ENCODE measurements at regions not wholly inside any gene's neighbourhood (a gene's known extent, or its start where the extent isn't known, plus 50 kb on each side); places are given as distances from the start of the nearest gene placed in this dataset.

DNA sequence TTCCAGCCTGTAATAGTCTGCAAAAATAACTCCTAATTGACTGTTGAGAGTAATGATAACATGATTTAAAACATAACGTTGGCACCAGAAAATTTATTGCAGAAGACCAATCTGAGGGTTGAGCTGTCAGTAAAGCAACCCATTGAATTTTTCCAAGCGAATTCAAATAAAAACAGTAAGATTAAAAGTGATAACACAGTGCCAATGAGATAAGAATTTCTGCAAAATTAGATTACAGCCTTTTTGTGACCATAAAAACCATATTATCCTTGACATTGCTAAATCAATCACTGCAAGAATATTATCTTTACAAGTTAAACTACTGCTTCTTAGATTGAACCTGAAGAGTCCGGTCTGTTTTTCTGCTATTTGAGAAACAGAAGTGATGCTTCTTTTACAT lies 341.4 kb downstream of the CDH11 start:
- ChIA-PET POLR2A (no interaction called here), CTCF (no interaction called here)
- TF ChIP-seq, protein P1, sequence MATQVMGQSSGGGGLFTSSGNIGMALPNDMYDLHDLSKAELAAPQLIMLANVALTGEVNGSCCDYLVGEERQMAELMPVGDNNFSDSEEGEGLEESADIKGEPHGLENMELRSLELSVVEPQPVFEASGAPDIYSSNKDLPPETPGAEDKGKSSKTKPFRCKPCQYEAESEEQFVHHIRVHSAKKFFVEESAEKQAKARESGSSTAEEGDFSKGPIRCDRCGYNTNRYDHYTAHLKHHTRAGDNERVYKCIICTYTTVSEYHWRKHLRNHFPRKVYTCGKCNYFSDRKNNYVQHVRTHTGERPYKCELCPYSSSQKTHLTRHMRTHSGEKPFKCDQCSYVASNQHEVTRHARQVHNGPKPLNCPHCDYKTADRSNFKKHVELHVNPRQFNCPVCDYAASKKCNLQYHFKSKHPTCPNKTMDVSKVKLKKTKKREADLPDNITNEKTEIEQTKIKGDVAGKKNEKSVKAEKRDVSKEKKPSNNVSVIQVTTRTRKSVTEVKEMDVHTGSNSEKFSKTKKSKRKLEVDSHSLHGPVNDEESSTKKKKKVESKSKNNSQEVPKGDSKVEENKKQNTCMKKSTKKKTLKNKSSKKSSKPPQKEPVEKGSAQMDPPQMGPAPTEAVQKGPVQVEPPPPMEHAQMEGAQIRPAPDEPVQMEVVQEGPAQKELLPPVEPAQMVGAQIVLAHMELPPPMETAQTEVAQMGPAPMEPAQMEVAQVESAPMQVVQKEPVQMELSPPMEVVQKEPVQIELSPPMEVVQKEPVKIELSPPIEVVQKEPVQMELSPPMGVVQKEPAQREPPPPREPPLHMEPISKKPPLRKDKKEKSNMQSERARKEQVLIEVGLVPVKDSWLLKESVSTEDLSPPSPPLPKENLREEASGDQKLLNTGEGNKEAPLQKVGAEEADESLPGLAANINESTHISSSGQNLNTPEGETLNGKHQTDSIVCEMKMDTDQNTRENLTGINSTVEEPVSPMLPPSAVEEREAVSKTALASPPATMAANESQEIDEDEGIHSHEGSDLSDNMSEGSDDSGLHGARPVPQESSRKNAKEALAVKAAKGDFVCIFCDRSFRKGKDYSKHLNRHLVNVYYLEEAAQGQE (IDR thresholded peaks at IDR 0.05; ENCODE audit: insufficient read depth in 1 of 2, low read depth in 2 of 2, low read length in 1 of 2) = no peak
- TF ChIP-seq TCF7L2 (IDR thresholded peaks at IDR 0.05; ENCODE audit: low read depth, low read length) = no peak
- H3K4me1 ChIP-seq (ENCODE audit: control insufficient read depth, insufficient read depth, low read length) = no peaks in the 10 kb centered on the region
- no peak overlapping the region for H3K27ac ChIP-seq (ENCODE audit: low read length)
- no peak overlapping the region for H3K4me3 ChIP-seq (ENCODE audit: low read depth in 2 of 2, low read length in 2 of 2)
- no peaks in the 10 kb centered on the region for H3K9me3 ChIP-seq (ENCODE audit: control insufficient read depth, insufficient read depth, low read depth, low read length)
- ATAC-seq (no peak), DNase-seq (ENCODE audit: low read depth, low spot score) (no peak)
- no TSS peak for BruUV-seq (replicated peaks)
- in situ Hi-C loops (cut with HindIII; ENCODE audit: low pct_unique_long_range_greater_than_20kb, low sequenced_read_pairs) (no loop called here), intact Hi-C loops (cut with micrococcal nuclease; ENCODE audit: unreplicated experiment) (no loop called here)
- no peaks in the 10 kb centered on the region for H3K36me3 ChIP-seq (ENCODE audit: control insufficient read depth, insufficient read depth, low read length)
- H3K27me3 ChIP-seq (ENCODE audit: control insufficient read depth, insufficient read depth, low read length) = no peaks in the 10 kb centered on the region

DNA sequence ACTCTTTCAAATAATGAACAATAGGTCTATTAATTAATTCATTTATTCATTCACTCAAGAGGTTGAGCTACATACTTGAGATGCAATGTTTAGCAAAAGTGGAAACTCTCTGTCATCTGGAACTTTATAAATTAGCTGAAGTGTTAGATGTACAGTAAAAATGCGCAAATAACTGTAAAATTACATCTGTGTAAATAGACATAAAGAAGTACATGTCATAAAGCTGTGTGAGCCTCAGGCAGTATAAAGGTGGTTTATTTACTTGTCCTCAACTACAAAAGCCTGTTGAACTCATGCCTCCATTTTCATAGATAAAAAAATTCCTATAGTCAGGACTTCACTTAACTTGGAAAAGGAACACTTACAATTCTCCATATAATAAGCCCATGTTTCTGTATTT lies 343.1 kb downstream of the CDH11 start:
- H3K27ac ChIP-seq (ENCODE audit: low read length) = no peak overlapping the region
- H3K4me1 ChIP-seq (ENCODE audit: control insufficient read depth, insufficient read depth, low read length) = no peaks in the 10 kb centered on the region
- ChIA-PET CTCF (no interaction called here), POLR2A (no interaction called here)
- H3K9me3 ChIP-seq (ENCODE audit: control insufficient read depth, insufficient read depth, low read depth, low read length) = no peaks in the 10 kb centered on the region
- no peak for ATAC-seq
- H3K4me3 ChIP-seq (ENCODE audit: low read depth in 2 of 2, low read length in 2 of 2) = no peak overlapping the region
- TF ChIP-seq SIN3A (IDR thresholded peaks at IDR 0.05; ENCODE audit: borderline replicate concordance, insufficient read depth, low read depth, low read length) (no peak), POLR2AphosphoS5 (IDR thresholded peaks at IDR 0.05; ENCODE audit: low read depth, low read length) (no peak), TCF7L2 (IDR thresholded peaks at IDR 0.05; ENCODE audit: low read depth, low read length) (no peak)
- TF ChIP-seq, protein P2, sequence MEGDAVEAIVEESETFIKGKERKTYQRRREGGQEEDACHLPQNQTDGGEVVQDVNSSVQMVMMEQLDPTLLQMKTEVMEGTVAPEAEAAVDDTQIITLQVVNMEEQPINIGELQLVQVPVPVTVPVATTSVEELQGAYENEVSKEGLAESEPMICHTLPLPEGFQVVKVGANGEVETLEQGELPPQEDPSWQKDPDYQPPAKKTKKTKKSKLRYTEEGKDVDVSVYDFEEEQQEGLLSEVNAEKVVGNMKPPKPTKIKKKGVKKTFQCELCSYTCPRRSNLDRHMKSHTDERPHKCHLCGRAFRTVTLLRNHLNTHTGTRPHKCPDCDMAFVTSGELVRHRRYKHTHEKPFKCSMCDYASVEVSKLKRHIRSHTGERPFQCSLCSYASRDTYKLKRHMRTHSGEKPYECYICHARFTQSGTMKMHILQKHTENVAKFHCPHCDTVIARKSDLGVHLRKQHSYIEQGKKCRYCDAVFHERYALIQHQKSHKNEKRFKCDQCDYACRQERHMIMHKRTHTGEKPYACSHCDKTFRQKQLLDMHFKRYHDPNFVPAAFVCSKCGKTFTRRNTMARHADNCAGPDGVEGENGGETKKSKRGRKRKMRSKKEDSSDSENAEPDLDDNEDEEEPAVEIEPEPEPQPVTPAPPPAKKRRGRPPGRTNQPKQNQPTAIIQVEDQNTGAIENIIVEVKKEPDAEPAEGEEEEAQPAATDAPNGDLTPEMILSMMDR (IDR thresholded peaks at IDR 0.05) = no peak
- TF ChIP-seq, protein P1 (IDR thresholded peaks at IDR 0.05; ENCODE audit: insufficient read depth in 1 of 2, low read depth in 2 of 2, low read length in 1 of 2) = no peak
- DNase-seq (ENCODE audit: low read depth, low spot score) = no peak
- in situ Hi-C loops (cut with HindIII; ENCODE audit: low pct_unique_long_range_greater_than_20kb, low sequenced_read_pairs) (no loop called here), intact Hi-C loops (cut with micrococcal nuclease; ENCODE audit: unreplicated experiment) (no loop called here)
- no peaks in the 10 kb centered on the region for H3K27me3 ChIP-seq (ENCODE audit: control insufficient read depth, insufficient read depth, low read length)
- H3K36me3 ChIP-seq (ENCODE audit: control insufficient read depth, insufficient read depth, low read length) = no peaks in the 10 kb centered on the region
- BruUV-seq (replicated peaks) = no TSS peak
